ENCODE measurements at regions not wholly inside any gene's neighbourhood (a gene's known extent, or its start where the extent isn't known, plus 50 kb on each side); places are given as distances from the start of the nearest gene placed in this dataset.

- no peak overlapping the region for H3K27ac ChIP-seq
- TF ChIP-seq POLR2A (IDR thresholded peaks at IDR 0.05) (no peak), POLR2AphosphoS5 (IDR thresholded peaks at IDR 0.05) (no peak), CTCF (IDR thresholded peaks at IDR 0.05) (no peak)
- no peaks in the 10 kb centered on the region for H3K9me3 ChIP-seq
- no peaks in the 10 kb centered on the region for H3K36me3 ChIP-seq
- no peak for DNase-seq (ENCODE audit: low spot score)
- H3K4me3 ChIP-seq: no peak overlapping the region
- no peaks in the 10 kb centered on the region for H3K4me1 ChIP-seq (replicated peaks)
- WGBS: 82% methylated on average over 7 of the region's 7 CpGs
- H3K27me3 ChIP-seq (replicated peaks; ENCODE audit: insufficient read depth): no peaks in the 10 kb centered on the region
- intact Hi-C loops (cut with DNase I): no loop called here
Observed at GRCh38 chr11:134795017-134795416, 383.0 kb upstream of the B3GAT1 start.

GRCh38 chr11:134794192-134794591, 382.1 kb upstream of the B3GAT1 start:
- H3K4me1 ChIP-seq (replicated peaks): no peaks in the 10 kb centered on the region
- 83% methylated on average over 9 of the region's 9 CpGs for WGBS
- H3K27me3 ChIP-seq (replicated peaks; ENCODE audit: insufficient read depth): no peaks in the 10 kb centered on the region
- H3K9me3 ChIP-seq: no peaks in the 10 kb centered on the region
- no peak for DNase-seq (ENCODE audit: low spot score)
- no peaks in the 10 kb centered on the region for H3K36me3 ChIP-seq
- intact Hi-C loops (cut with DNase I): no loop called here
- TF ChIP-seq POLR2A (IDR thresholded peaks at IDR 0.05): no peak
- no peak for TF ChIP-seq POLR2AphosphoS5 (IDR thresholded peaks at IDR 0.05)
- TF ChIP-seq CTCF (IDR thresholded peaks at IDR 0.05): no peak
- H3K27ac ChIP-seq: no peak overlapping the region
- no peak overlapping the region for H3K4me3 ChIP-seq

- Histone ChIP-seq H3K9me3 (no peaks in the 10 kb centered on the region), H3K27me3 (replicated peaks; ENCODE audit: insufficient read depth) (no peaks in the 10 kb centered on the region), H3K4me1 (replicated peaks) (no peaks in the 10 kb centered on the region), H3K4me3 (no peak overlapping the region), H3K27ac (no peak overlapping the region), H3K36me3 (no peaks in the 10 kb centered on the region)
- WGBS: 88% methylated on average over 5 of the region's 5 CpGs
- intact Hi-C loops (cut with DNase I): no loop called here
- DNase-seq (ENCODE audit: low spot score): no peak
- TF ChIP-seq CTCF (IDR thresholded peaks at IDR 0.05): no peak
- TF ChIP-seq POLR2A (IDR thresholded peaks at IDR 0.05): no peak
- no peak for TF ChIP-seq POLR2AphosphoS5 (IDR thresholded peaks at IDR 0.05)
Observed at GRCh38 chr11:134792677-134793076, 380.6 kb upstream of the B3GAT1 start.

- intact Hi-C loops (cut with DNase I): no loop called here
- no peaks in the 10 kb centered on the region for H3K4me1 ChIP-seq (replicated peaks)
- no peaks in the 10 kb centered on the region for H3K36me3 ChIP-seq
- TF ChIP-seq POLR2A (IDR thresholded peaks at IDR 0.05) (no peak), CTCF (IDR thresholded peaks at IDR 0.05) (no peak), POLR2AphosphoS5 (IDR thresholded peaks at IDR 0.05) (no peak)
- DNase-seq (ENCODE audit: low spot score): no peak
- no peaks in the 10 kb centered on the region for H3K27me3 ChIP-seq (replicated peaks; ENCODE audit: insufficient read depth)
- WGBS: 62% methylated on average over 7 of the region's 7 CpGs
- H3K9me3 ChIP-seq: no peaks in the 10 kb centered on the region
- no peak overlapping the region for H3K4me3 ChIP-seq
- no peak overlapping the region for H3K27ac ChIP-seq
Observed at GRCh38 chr11:134792044-134792443, 380.0 kb upstream of the B3GAT1 start.

- no peak for TF ChIP-seq CTCF (IDR thresholded peaks at IDR 0.05)
- TF ChIP-seq POLR2AphosphoS5 (IDR thresholded peaks at IDR 0.05): no peak
- TF ChIP-seq POLR2A (IDR thresholded peaks at IDR 0.05): no peak
- H3K9me3 ChIP-seq: no peaks in the 10 kb centered on the region
- DNase-seq (ENCODE audit: low spot score): no peak
- intact Hi-C loops (cut with DNase I): no loop called here
- no peaks in the 10 kb centered on the region for H3K36me3 ChIP-seq
- WGBS: 53% methylated on average over 2 of the region's 2 CpGs
- no peak overlapping the region for H3K27ac ChIP-seq
- H3K4me1 ChIP-seq (replicated peaks): no peaks in the 10 kb centered on the region
- no peak overlapping the region for H3K4me3 ChIP-seq
- H3K27me3 ChIP-seq (replicated peaks; ENCODE audit: insufficient read depth): no peaks in the 10 kb centered on the region
Observed at GRCh38 chr11:134791102-134791501, 379.1 kb upstream of the B3GAT1 start.

All from prostate gland (tissue), 2 donors.